AG04449 (cell line): ENCODE measurements at regions not wholly inside any gene's neighbourhood (a gene's known extent, or its start where the extent isn't known, plus 50 kb on each side); places are given as distances from the start of the nearest gene placed in this dataset.

Experiments used
- CTCF ChIA-PET: fragments of 350-600 bp; formaldehyde crosslinking; extraction: SDS; loops from one replicate; lab custom pipeline; 2021; ENCODE audit warnings: antibody characterized with exemption; lab: Yijun Ruan, JAX
- POLR2A ChIA-PET: fragments of 400-600, 350-600 bp; formaldehyde crosslinking; extraction: SDS; loops from one replicate; lab custom pipeline; 2020; ENCODE audit warnings: antibody characterized with exemption, inconsistent platforms; lab: Yijun Ruan, JAX
- DNase-seq: peaks from one replicate; pipeline ENCODE4 v3.0.0-alpha.2; 2010; ENCODE audit warnings: low read depth, low spot score
- H3K4me3 ChIP-seq: 2 replicates; pipeline ENCODE4 v1.5.1; 2011; ENCODE audit warnings: low read depth, mild to moderate bottlenecking, control low read depth, low read length
- TF ChIP-seq, protein P1 (sequence below): IDR thresholded peaks from one replicate; pipeline ENCODE4 v1.5.1; 2011; ENCODE audit warnings: mild to moderate bottlenecking, moderate library complexity, low read length, control low read depth, inconsistent platforms; ENCODE audit not compliant: insufficient read depth; ENCODE audit errors: missing control alignments

DNA sequence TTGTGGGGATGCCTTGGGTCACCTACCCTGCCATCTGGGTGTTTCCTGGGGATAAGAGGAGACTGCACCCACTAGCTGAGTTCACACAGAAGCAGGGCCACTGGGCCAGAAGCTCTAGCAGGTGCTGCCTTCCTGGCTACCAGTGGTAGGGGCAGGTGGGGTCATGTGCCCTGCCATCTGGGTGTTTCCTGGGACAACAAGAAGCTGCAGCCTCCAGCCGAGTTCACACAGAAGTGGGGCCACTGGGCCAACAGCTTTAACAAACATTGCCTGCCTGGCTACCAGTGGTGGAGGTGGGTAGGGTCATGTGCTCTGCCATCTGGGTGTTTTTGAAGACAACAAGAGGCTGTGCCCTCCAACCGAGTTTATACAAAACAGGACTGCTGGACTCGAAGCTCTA lies 282.2 kb upstream of the SYT4 start:
- H3K4me3 ChIP-seq = no peak overlapping the region
- POLR2A ChIA-PET = no interaction called here
- CTCF ChIA-PET = interaction anchor here (1.6 kb wide), 1 partner anchor 11 kb away, joined by 4 read pairs; no protein-coding TSS in a partner anchor
- DNase-seq = no peak
- TF ChIP-seq, protein P1, sequence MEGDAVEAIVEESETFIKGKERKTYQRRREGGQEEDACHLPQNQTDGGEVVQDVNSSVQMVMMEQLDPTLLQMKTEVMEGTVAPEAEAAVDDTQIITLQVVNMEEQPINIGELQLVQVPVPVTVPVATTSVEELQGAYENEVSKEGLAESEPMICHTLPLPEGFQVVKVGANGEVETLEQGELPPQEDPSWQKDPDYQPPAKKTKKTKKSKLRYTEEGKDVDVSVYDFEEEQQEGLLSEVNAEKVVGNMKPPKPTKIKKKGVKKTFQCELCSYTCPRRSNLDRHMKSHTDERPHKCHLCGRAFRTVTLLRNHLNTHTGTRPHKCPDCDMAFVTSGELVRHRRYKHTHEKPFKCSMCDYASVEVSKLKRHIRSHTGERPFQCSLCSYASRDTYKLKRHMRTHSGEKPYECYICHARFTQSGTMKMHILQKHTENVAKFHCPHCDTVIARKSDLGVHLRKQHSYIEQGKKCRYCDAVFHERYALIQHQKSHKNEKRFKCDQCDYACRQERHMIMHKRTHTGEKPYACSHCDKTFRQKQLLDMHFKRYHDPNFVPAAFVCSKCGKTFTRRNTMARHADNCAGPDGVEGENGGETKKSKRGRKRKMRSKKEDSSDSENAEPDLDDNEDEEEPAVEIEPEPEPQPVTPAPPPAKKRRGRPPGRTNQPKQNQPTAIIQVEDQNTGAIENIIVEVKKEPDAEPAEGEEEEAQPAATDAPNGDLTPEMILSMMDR = no peak

DNA sequence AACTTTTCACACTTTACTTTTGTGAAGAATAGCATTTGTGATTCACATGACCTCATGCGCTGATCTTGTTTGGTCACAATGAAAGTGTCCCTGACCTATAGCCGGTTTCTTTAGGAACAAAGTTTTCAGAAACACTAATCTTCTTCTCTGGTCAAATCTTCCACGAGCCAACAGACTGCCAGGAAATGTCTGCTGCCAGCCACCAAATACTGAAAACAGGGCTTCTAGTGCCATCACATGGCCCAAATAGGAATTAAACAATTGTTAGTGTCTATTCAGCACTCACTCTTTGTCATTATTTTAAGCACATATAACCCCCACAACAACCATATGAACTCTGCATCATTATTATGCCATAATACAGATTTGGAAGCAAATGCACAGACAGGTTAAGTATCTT lies 286.5 kb upstream of the SYT4 start:
- ChIA-PET CTCF (interaction anchor here (1.0 to 2.0 kb wide), 5 partner anchors 24 to 1450 kb away, joined by 3 to 11 read pairs (median 6); no protein-coding TSS in a partner anchor), POLR2A (no interaction called here)
- no peak overlapping the region for H3K4me3 ChIP-seq
- TF ChIP-seq, protein P1 = peak; percentile 25
- DNase-seq = no peak

DNA sequence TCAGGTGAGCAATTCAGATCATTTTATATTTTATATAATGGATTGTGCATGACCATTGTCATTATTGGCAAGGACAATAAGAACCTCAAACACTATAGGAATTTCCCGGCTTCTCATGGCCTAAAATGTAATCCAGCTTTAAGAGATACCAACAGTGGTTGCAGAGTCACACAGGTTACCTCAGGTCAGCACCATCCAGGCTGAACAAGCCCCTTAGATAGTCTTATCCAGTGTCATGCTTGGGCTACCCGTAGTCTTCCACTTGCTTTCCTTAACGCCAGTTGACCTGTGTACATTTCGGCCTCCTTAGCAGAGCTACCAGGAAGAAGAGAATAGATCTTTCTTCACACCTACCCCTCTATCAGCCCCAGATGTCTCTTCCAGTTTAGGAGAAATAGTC lies 293.3 kb upstream of the SYT4 start:
- ChIA-PET POLR2A (no interaction called here), CTCF (interaction anchor here (1.0 to 9.0 kb wide), 7 partner anchors 9 to 51 kb away, joined by 3 to 251 read pairs (median 4); no protein-coding TSS in a partner anchor)
- no peak for DNase-seq
- H3K4me3 ChIP-seq = no peak overlapping the region
- TF ChIP-seq, protein P1 = no peak

DNA sequence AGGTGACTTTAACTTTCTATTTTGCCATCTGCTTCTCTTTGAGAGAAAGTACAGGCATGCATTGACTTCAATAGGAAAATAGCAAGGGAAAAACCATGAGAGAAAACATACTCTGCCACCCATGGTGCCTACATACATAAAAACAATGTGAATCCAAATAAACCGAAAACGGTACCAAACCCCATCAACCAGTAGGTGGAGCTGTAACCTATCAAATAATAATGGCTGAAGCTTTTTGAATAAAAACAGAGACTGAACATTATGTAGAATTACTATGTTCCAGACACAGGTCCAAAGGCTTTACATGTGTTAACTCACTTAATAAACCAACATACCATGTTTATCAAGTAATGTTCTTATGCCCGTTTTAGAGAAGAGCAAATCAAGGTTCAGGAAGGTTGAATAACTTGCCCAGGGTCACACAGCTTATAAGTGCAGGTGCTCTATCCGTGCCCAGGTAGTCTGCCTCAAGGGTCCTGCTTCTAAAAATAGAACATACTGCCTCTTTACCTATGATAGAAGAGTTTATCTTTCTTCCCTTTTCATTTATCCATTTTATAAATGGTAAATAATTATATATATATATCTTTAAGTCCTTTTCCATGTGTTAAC lies 293.9 kb upstream of the SYT4 start:
- CTCF ChIA-PET = interaction anchor here (1.0 to 9.0 kb wide), 7 partner anchors 9 to 1457 kb away, joined by 3 to 251 read pairs (median 4); no protein-coding TSS in a partner anchor
- POLR2A ChIA-PET = no interaction called here
- no peak overlapping the region for H3K4me3 ChIP-seq
- TF ChIP-seq, protein P1 = peak; percentile 58
- DNase-seq = no peak

DNA sequence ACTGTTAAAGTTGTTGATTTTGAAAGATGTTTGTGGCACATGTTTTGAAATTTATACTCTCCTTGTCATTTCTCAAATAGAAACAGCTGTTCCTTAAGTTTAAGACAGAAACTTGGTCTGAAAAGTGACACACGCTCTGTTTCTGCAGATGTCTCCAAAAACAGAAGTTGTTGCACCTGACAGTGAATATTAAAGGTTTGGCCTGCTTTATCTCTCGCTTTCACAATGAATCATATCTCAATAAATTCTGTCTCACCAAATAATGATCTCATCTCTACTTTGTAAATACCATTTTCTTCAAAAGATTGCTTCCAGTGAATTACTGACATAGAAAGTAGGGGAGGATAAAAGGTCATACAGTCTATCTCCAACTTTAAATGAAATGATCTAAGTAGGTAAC lies 294.9 kb upstream of the SYT4 start:
- TF ChIP-seq, protein P1 = no peak
- ChIA-PET POLR2A (no interaction called here), CTCF (interaction anchor here (1.6 to 9.0 kb wide), 3 partner anchors 10 to 47 kb away, joined by 4 to 251 read pairs (median 15); no protein-coding TSS in a partner anchor)
- no peak overlapping the region for H3K4me3 ChIP-seq
- no peak for DNase-seq

DNA sequence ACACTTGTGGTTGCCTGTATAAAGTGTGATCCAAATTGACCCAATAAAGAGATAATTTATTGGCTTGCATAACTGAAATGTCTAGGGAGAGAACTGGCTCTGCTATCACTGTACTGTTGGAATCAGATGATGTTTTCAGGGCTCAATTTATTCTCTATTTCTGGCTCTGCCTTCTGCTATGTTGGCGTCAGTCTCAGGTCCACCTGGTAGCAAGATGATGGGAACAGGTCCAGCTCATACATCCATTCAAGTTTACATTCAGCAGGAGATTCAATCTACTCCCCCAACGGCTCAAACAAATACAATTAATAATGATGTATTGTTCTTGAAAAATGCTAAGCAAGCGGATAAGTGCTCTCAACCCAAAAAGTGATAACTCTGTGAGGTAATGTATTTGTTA lies 297.7 kb upstream of the SYT4 start:
- DNase-seq = no peak
- no peak overlapping the region for H3K4me3 ChIP-seq
- ChIA-PET CTCF (interaction anchor here (0.9 to 9.0 kb wide), 2 partner anchors 17 to 1460 kb away, joined by 3 to 251 read pairs; no protein-coding TSS in a partner anchor), POLR2A (no interaction called here)
- TF ChIP-seq, protein P1 = no peak
